Endothelial cell of umbilical vein (primary cell): ENCODE measurements at regions not wholly inside any gene's neighbourhood (a gene's known extent, or its start where the extent isn't known, plus 50 kb on each side); places are given as distances from the start of the nearest gene placed in this dataset.

Source experiments
- BruUV-seq: library from RNA; stranded (reverse); fragments of 400-500 nt; replicated peaks from 2 replicates; lab custom pipeline; 2021; lab: Mats Ljungman, UMichigan
- CTCF ChIA-PET: fragments of 300-600, 350-600 bp; sonication (Branson Sonifier 250); formaldehyde crosslinking; loops from one replicate; lab custom pipeline; 2021; ENCODE audit warnings: antibody characterized with exemption, inconsistent platforms; lab: Charles Lee
- POLR2A ChIA-PET: fragments of 300-600, 350-600 bp; sonication (Branson Sonifier 250); formaldehyde crosslinking; loops from one replicate; lab custom pipeline; 2021; ENCODE audit warnings: antibody characterized with exemption, inconsistent platforms; lab: Charles Lee
- DNase-seq: peaks from one replicate; pipeline ENCODE4 v3.0.0-alpha.2; 2011; ENCODE audit warnings: low read depth, low spot score
- FAIRE-seq: peaks from 2 replicates; lab custom pipeline; 2011; peaks lifted over from hg19 to GRCh38; lab: Jason Lieb, UNC
- H2AFZ ChIP-seq: 2 replicates; pipeline ENCODE4 v1.6.0; 2012; ENCODE audit warnings: low read depth, low read length, control low read depth, inconsistent platforms
- H3K27ac ChIP-seq: 2 replicates; pipeline ENCODE4 v1.5.1; 2011; ENCODE audit warnings: low read depth, mild to moderate bottlenecking, control low read depth, low read length, moderate library complexity; ENCODE audit not compliant: insufficient read depth
- H3K27me3 ChIP-seq, 2 experiments: 2 replicates each; pipeline versions ENCODE4 v1.6.0 to v1.6.1; 2011; ENCODE audit warnings: low read length in 2 of 2, mixed read lengths in 1 of 2; ENCODE audit not compliant: control insufficient read depth in 2 of 2, insufficient read depth in 2 of 2
- H3K36me3 ChIP-seq, 2 experiments: 2 replicates in 1 of 2; 3 replicates in 1 of 2; pipeline ENCODE4 v1.5.1; 2011; ENCODE audit warnings: low read length in 2 of 2, mild to moderate bottlenecking in 1 of 2, moderate library complexity in 1 of 2; ENCODE audit not compliant: control insufficient read depth in 2 of 2, insufficient read depth in 2 of 2; ENCODE audit errors: extremely low read depth in 1 of 2
- H3K4me1 ChIP-seq: 3 replicates; pipeline ENCODE4 v1.5.1; 2011; ENCODE audit warnings: mild to moderate bottlenecking, low read length; ENCODE audit not compliant: control insufficient read depth, insufficient read depth; ENCODE audit errors: extremely low read depth
- H3K4me2 ChIP-seq: 2 replicates; pipeline ENCODE4 v1.6.1; 2011; ENCODE audit warnings: low read length, control low read depth, mixed read lengths; ENCODE audit not compliant: insufficient read depth
- H3K4me3 ChIP-seq, 3 experiments: fragments of 200-600 bp in 1 of 3; sonication (generic), shearing (Covaris generic) in 1 of 3; replicated peaks in 1 of 3; 2 replicates each; pipeline ENCODE4 v1.5.1; 2011 to 2016; ENCODE audit warnings: control low read depth in 3 of 3, low read length in 3 of 3, mild to moderate bottlenecking in 2 of 3, inconsistent platforms in 1 of 3, low read depth in 1 of 3, moderate library complexity in 1 of 3; ENCODE audit not compliant: insufficient read depth in 1 of 3
- H3K79me2 ChIP-seq: 2 replicates; pipeline ENCODE4 v1.6.0; 2012; ENCODE audit warnings: low read length, inconsistent platforms; ENCODE audit not compliant: control insufficient read depth, insufficient read depth
- H3K9ac ChIP-seq: replicated peaks from 2 replicates; pipeline ENCODE3; 2011; ENCODE audit warnings: low read length, control low read depth; ENCODE audit not compliant: insufficient read depth; ENCODE audit errors: extremely low read depth
- H3K9me1 ChIP-seq: replicated peaks from 3 replicates; pipeline ENCODE4 v1.6.0; 2011; ENCODE audit warnings: mild to moderate bottlenecking, low read length; ENCODE audit not compliant: control insufficient read depth, insufficient read depth; ENCODE audit errors: extremely low read depth
- H3K9me3 ChIP-seq: replicated peaks from 2 replicates; pipeline ENCODE4 v1.5.1; 2012; ENCODE audit warnings: low read length, inconsistent platforms; ENCODE audit not compliant: control insufficient read depth, insufficient read depth
- H4K20me1 ChIP-seq: replicated peaks from 2 replicates; pipeline ENCODE3; 2011; ENCODE audit warnings: mild to moderate bottlenecking, low read length; ENCODE audit not compliant: control insufficient read depth, insufficient read depth; ENCODE audit errors: extremely low read depth
- EZH2 ChIP-seq: IDR thresholded peaks from 2 replicates; pipeline ENCODE4 v1.6.1; 2012; ENCODE audit warnings: borderline replicate concordance, low read depth, mild to moderate bottlenecking, moderate library complexity, low read length, inconsistent platforms; ENCODE audit not compliant: severe bottlenecking
- FOS ChIP-seq: IDR thresholded peaks from 2 replicates; pipeline ENCODE4 v1.6.1; 2011; ENCODE audit warnings: mild to moderate bottlenecking, low read length, moderate library complexity, borderline replicate concordance; ENCODE audit not compliant: insufficient read depth
- GATA2 ChIP-seq: IDR thresholded peaks from 2 replicates; pipeline ENCODE4 v1.7.0; 2011; ENCODE audit warnings: low read depth, mild to moderate bottlenecking, moderate library complexity, mixed read lengths, low read length; ENCODE audit not compliant: insufficient read length, insufficient read depth
- JUN ChIP-seq: IDR thresholded peaks from 2 replicates; pipeline ENCODE4 v1.6.1; 2011; ENCODE audit warnings: borderline replicate concordance, low read depth; ENCODE audit not compliant: insufficient read length, insufficient read depth
- MYC ChIP-seq: IDR thresholded peaks from one replicate; pipeline ENCODE4 v1.6.1; 2011; ENCODE audit warnings: mild to moderate bottlenecking, low read depth, low read length
- POLR2A ChIP-seq: IDR thresholded peaks from 2 replicates; pipeline ENCODE4 v1.6.1; 2012; ENCODE audit warnings: low read depth, mild to moderate bottlenecking, control low read depth, low read length
- POLR2AphosphoS5 ChIP-seq: IDR thresholded peaks from 2 replicates; pipeline ENCODE4 v1.6.1; 2012; ENCODE audit warnings: low read depth, mild to moderate bottlenecking, control low read depth, low read length, moderate library complexity; ENCODE audit not compliant: insufficient read depth
- dilution Hi-C: fragments of 300-500 bp; cut with MboI; formaldehyde crosslinking; loops from one replicate; pipeline ENCODE4 v1.15.0; 2019; ENCODE audit warnings: low sequenced_read_pairs; ENCODE audit not compliant: extremely low pct_ligation_motif_present
- intact Hi-C: fragments of 100-400 bp; cut with micrococcal nuclease; formaldehyde crosslinking; loops from one replicate; pipeline ENCODE4 v1.10.0; 2022
- TF ChIP-seq, protein P1 (sequence below): IDR thresholded peaks from 2 replicates; pipeline ENCODE4 v1.6.1; 2011; ENCODE audit not compliant: insufficient read depth, insufficient read length
- TF ChIP-seq, protein P2 (sequence below), 2 donors: IDR thresholded peaks; 1 replicate in 1 of 2; 2 replicates in 1 of 2; pipeline ENCODE4 v1.5.1; 2011; ENCODE audit warnings: low read length in 2 of 2, mild to moderate bottlenecking in 2 of 2, moderate library complexity in 2 of 2, control low read depth in 1 of 2, inconsistent platforms in 1 of 2, low read depth in 1 of 2; ENCODE audit not compliant: insufficient read depth in 1 of 2; ENCODE audit errors: extremely low read depth in 1 of 2

DNA sequence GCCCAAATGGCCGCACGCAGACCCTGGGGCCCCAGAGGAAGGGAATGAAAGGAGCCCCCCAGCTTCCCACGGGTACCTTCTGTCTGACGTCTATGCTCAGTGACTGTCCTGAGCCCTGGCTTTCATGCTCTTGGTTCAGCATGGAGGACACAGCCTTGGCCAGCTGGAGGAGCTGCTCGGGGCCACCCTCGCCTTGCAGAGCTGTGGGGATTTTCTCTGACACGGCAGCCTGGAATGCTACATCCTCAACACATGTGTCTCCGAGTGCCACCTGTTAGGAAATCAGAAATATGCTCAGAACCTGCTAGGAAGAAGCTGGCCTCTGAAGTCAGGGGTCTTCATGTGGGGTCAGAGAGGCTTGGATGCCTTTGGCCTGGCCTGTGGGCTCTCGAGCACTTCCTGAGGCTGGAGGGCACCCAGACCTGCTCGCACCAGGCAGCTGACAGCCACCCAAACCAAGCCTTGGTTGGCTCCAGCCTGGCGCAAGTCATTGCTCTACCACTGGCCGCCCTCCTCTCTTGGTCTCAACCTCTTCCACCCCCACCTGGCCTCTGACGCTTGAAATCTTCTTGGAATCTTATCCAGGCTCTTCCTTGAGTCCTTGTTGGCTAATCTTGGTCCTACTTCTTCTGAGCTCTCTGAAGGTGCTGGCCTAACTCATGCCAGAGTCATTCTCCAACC is 63.7 kb upstream of the BCO1 start:
- TF ChIP-seq, protein P1, sequence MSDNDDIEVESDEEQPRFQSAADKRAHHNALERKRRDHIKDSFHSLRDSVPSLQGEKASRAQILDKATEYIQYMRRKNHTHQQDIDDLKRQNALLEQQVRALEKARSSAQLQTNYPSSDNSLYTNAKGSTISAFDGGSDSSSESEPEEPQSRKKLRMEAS = no peak
- TF ChIP-seq POLR2AphosphoS5 (no peak), MYC (no peak), EZH2 (no peak), POLR2A (no peak), GATA2 (no peak), JUN (no peak), FOS (no peak)
- TF ChIP-seq, protein P2, sequence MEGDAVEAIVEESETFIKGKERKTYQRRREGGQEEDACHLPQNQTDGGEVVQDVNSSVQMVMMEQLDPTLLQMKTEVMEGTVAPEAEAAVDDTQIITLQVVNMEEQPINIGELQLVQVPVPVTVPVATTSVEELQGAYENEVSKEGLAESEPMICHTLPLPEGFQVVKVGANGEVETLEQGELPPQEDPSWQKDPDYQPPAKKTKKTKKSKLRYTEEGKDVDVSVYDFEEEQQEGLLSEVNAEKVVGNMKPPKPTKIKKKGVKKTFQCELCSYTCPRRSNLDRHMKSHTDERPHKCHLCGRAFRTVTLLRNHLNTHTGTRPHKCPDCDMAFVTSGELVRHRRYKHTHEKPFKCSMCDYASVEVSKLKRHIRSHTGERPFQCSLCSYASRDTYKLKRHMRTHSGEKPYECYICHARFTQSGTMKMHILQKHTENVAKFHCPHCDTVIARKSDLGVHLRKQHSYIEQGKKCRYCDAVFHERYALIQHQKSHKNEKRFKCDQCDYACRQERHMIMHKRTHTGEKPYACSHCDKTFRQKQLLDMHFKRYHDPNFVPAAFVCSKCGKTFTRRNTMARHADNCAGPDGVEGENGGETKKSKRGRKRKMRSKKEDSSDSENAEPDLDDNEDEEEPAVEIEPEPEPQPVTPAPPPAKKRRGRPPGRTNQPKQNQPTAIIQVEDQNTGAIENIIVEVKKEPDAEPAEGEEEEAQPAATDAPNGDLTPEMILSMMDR (IDR thresholded peaks at IDR 0.05; ENCODE audit: extremely low read depth in 1 of 2, insufficient read depth in 1 of 2, low read depth in 1 of 2, low read length in 2 of 2) = no peak
- no peak for DNase-seq
- H3K36me3 ChIP-seq = no peaks in the 10 kb centered on the region
- dilution Hi-C loops (no loop called here), intact Hi-C loops (no loop called here)
- no peak overlapping the region for H3K4me2 ChIP-seq
- no TSS peak for BruUV-seq
- no peaks in the 10 kb centered on the region for H3K9me1 ChIP-seq
- no peaks in the 10 kb centered on the region for H3K27me3 ChIP-seq
- H3K9ac ChIP-seq = no peak overlapping the region
- H3K9me3 ChIP-seq = no peaks in the 10 kb centered on the region
- H3K4me1 ChIP-seq = no peaks in the 10 kb centered on the region
- H3K4me3 ChIP-seq = no peak overlapping the region
- POLR2A ChIA-PET = no interaction called here
- H4K20me1 ChIP-seq = no peaks in the 10 kb centered on the region
- CTCF ChIA-PET = no interaction called here
- no peak for FAIRE-seq
- H2AFZ ChIP-seq = no peak overlapping the region
- H3K79me2 ChIP-seq = no peaks in the 10 kb centered on the region
- no peak overlapping the region for H3K27ac ChIP-seq
